ENCODE measurements at regions not wholly inside any gene's neighbourhood (a gene's known extent, or its start where the extent isn't known, plus 50 kb on each side); places are given as distances from the start of the nearest gene placed in this dataset.

GRCh38 chr14:31990183-31990857, 86.8 kb upstream of the ARHGAP5 start (continued):
- no peak for TF ChIP-seq ZNF704 (tag by site-specific recombination; IDR thresholded peaks at IDR 0.05)
- TF ChIP-seq ZNF449 (tag by site-specific recombination; IDR thresholded peaks at IDR 0.05) = no peak
- TF ChIP-seq ZNF169 (tag by site-specific recombination; IDR thresholded peaks at IDR 0.05) = no peak
- TF ChIP-seq ZNF350 (tag by site-specific recombination; IDR thresholded peaks at IDR 0.05) = no peak
- TF ChIP-seq ZNF138 (tag by site-specific recombination; IDR thresholded peaks at IDR 0.05; ENCODE audit: borderline replicate concordance) = no peak
- no peak for TF ChIP-seq ZNF623 (tag by site-specific recombination; IDR thresholded peaks at IDR 0.05)
- TF ChIP-seq ZNF280D (tag by site-specific recombination; IDR thresholded peaks at IDR 0.05) = no peak
- TF ChIP-seq HOXD13 (CRISPR knock-in tag; IDR thresholded peaks at IDR 0.05; ENCODE audit: borderline replicate concordance) = no peak
- no peak for TF ChIP-seq ZNF585B (tag by site-specific recombination; IDR thresholded peaks at IDR 0.05)

GRCh38 chr14:31990926-31991572, 86.1 kb upstream of the ARHGAP5 start:
- H3K9me3 ChIP-seq (ENCODE audit: control insufficient read depth, insufficient read depth, low read depth, low read length) = no peaks in the 10 kb centered on the region
- POLR2A ChIA-PET = no interaction called here
- H3K36me3 ChIP-seq (ENCODE audit: control insufficient read depth in 2 of 2, insufficient read depth in 1 of 2, low read length in 2 of 2) = no peaks in the 10 kb centered on the region
- H3K27ac ChIP-seq (ENCODE audit: extremely low read depth, low read depth, low read length) = peak overlapping the region; percentile 48
- no peak overlapping the region for H3K4me3 ChIP-seq (ENCODE audit: low read depth, low read length)
- peaks cover 22% of the 10 kb centered on the region for H3K4me1 ChIP-seq (ENCODE audit: control insufficient read depth, insufficient read depth, low read length)
- CTCF ChIA-PET = interaction anchor here (0.6 to 1.9 kb wide), 2 partner anchors 59 to 64 kb away, joined by 3 to 7 read pairs; no protein-coding TSS in a partner anchor
- TF ChIP-seq SP7 (tag by site-specific recombination; IDR thresholded peaks at IDR 0.05) (peak; percentile 59), ZNF341 (tag by site-specific recombination; IDR thresholded peaks at IDR 0.05; ENCODE audit: low read depth) (no peak), ELK4 (IDR thresholded peaks at IDR 0.05; ENCODE audit: borderline replicate concordance, low read depth, low read length) (no peak), ZNF488 (tag by site-specific recombination; IDR thresholded peaks at IDR 0.05) (no peak), ZNF2 (tag by site-specific recombination; IDR thresholded peaks at IDR 0.05) (no peak), ZNF626 (tag by site-specific recombination; IDR thresholded peaks at IDR 0.05) (no peak), ZNF394 (tag by site-specific recombination; IDR thresholded peaks at IDR 0.05; ENCODE audit: borderline replicate concordance) (peak; percentile 42; the same call in 1 of the 2 replicates), ZNF639 (tag by site-specific recombination; IDR thresholded peaks at IDR 0.05) (peak; percentile 67; the same call in 1 of the 2 replicates), ZNF311 (tag by site-specific recombination; IDR thresholded peaks at IDR 0.05; ENCODE audit: borderline replicate concordance) (no peak), ZNF596 (tag by site-specific recombination; IDR thresholded peaks at IDR 0.05) (no peak), ZEB2 (tag by site-specific recombination; IDR thresholded peaks at IDR 0.05) (peak; percentile 81), ZBTB20 (tag by site-specific recombination; IDR thresholded peaks at IDR 0.05) (no peak), ZNF366 (tag by site-specific recombination; conservative IDR thresholded peaks at IDR 0.05) (peak; percentile 21; the same call in 1 of the 2 replicates), GLIS2 (tag by site-specific recombination; IDR thresholded peaks at IDR 0.05) (no peak), ZNF37A (tag by site-specific recombination; IDR thresholded peaks at IDR 0.05) (no peak), FEZF1 (tag by site-specific recombination; IDR thresholded peaks at IDR 0.05) (peak; percentile 62), ZNF843 (tag by site-specific recombination; IDR thresholded peaks at IDR 0.05) (no peak), ZNF155 (tag by site-specific recombination; IDR thresholded peaks at IDR 0.05) (no peak), ZNF510 (tag by site-specific recombination; IDR thresholded peaks at IDR 0.05; ENCODE audit: insufficient replicate concordance) (no peak)

Measured in HEK293 (cell line).